HepG2 (cell line): ENCODE measurements at regions not wholly inside any gene's neighbourhood (a gene's known extent, or its start where the extent isn't known, plus 50 kb on each side); places are given as distances from the start of the nearest gene placed in this dataset.

Experiments
- ATAC-seq: fragments of 200-7000 bp; cut with Tn5 transposase; 3 replicates; pipeline ENCODE4 v1.9.1; 2020; ENCODE audit warnings: mild to moderate bottlenecking, moderate library complexity
- BruUV-seq: library from RNA; stranded (reverse); fragments of 400-500 nt; replicated peaks from 2 replicates; lab custom pipeline; 2021; lab: Mats Ljungman, UMichigan
- CTCF ChIA-PET: fragments of 300-600 bp; formaldehyde crosslinking; extraction: SDS; loops from one replicate; lab custom pipeline; 2021; ENCODE audit warnings: low total read pairs, inconsistent platforms, low intra/inter-chr PET ratio; lab: Yijun Ruan, JAX
- POLR2A ChIA-PET: fragments of 350-600 bp; sonication (Branson Sonifier 250); formaldehyde crosslinking; loops from one replicate; lab custom pipeline; 2020; ENCODE audit warnings: antibody characterized with exemption, inconsistent platforms; lab: Yijun Ruan, JAX
- DNase-seq: peaks from one replicate; pipeline ENCODE4 v3.0.0-alpha.2; 2015; ENCODE audit warnings: low spot score
- FAIRE-seq: peaks from 3 replicates; lab custom pipeline; 2011; peaks lifted over from hg19 to GRCh38; lab: Jason Lieb, UNC
- H2AFZ ChIP-seq: one replicate; pipeline ENCODE4 v1.6.1; 2011; ENCODE audit warnings: low read length, inconsistent platforms
- H3K27ac ChIP-seq: fragments of 300-600 bp; 3 replicates; pipeline ENCODE4 v1.8.0; 2011; ENCODE audit warnings: mixed run types, mild to moderate bottlenecking, mixed read lengths, low read length, inconsistent platforms; ENCODE audit not compliant: insufficient read depth; ENCODE audit errors: extremely low read length
- H3K27me3 ChIP-seq, 2 experiments: fragments of 200-600 bp in 1 of 2; 2 replicates in 1 of 2; 3 replicates in 1 of 2; pipeline versions ENCODE4 v1.6.0 to v1.8.0; 2011; ENCODE audit warnings: low read length in 2 of 2, mild to moderate bottlenecking in 2 of 2, moderate library complexity in 2 of 2, inconsistent platforms in 1 of 2; ENCODE audit not compliant: insufficient read depth in 2 of 2, control insufficient read depth in 1 of 2
- H3K36me3 ChIP-seq, 2 experiments: fragments of 200-600 bp in 1 of 2; replicated peaks in 1 of 2; 2 replicates in 1 of 2; 3 replicates in 1 of 2; pipeline versions ENCODE4 v1.5.1 to v1.8.0; 2011; ENCODE audit warnings: low read length in 2 of 2, inconsistent platforms in 1 of 2; ENCODE audit not compliant: insufficient read depth in 2 of 2, control insufficient read depth in 1 of 2
- H3K4me1 ChIP-seq: 2 replicates; pipeline ENCODE4 v1.5.1; 2012; ENCODE audit warnings: low read length, inconsistent platforms; ENCODE audit not compliant: insufficient read depth
- H3K4me2 ChIP-seq: 2 replicates; pipeline ENCODE4 v1.6.0; 2011; ENCODE audit warnings: low read depth, low read length, inconsistent platforms
- H3K4me3 ChIP-seq, 3 experiments: fragments of 200-600 bp in 1 of 3; sonication (generic), shearing (Covaris generic) in 1 of 3; replicated peaks in 1 of 3; 2 replicates each; pipeline ENCODE4 v1.5.1; 2011 to 2016; ENCODE audit warnings: low read length in 3 of 3, inconsistent platforms in 2 of 3, low read depth in 2 of 3, mild to moderate bottlenecking in 2 of 3, control low read depth in 1 of 3, mixed read lengths in 1 of 3; ENCODE audit not compliant: insufficient read depth in 1 of 3
- H3K79me2 ChIP-seq: one replicate; pipeline ENCODE4 v1.6.1; 2011; ENCODE audit warnings: low read length, inconsistent platforms; ENCODE audit not compliant: insufficient read depth
- H3K9ac ChIP-seq: 2 replicates; pipeline ENCODE4 v1.6.0; 2011; ENCODE audit warnings: mild to moderate bottlenecking, low read depth, low read length, inconsistent platforms; ENCODE audit not compliant: insufficient read depth
- H3K9me3 ChIP-seq: 2 replicates; pipeline ENCODE4 v1.5.1; 2012; ENCODE audit warnings: mild to moderate bottlenecking, low read length
- H4K20me1 ChIP-seq: 2 replicates; pipeline ENCODE4 v1.6.0; 2011; ENCODE audit warnings: inconsistent platforms, mild to moderate bottlenecking, low read length, moderate library complexity; ENCODE audit not compliant: insufficient read depth
- FOXC1 ChIP-seq: sonication (generic); formaldehyde crosslinking; IDR thresholded peaks from 2 replicates; pipeline ENCODE4 v1.8.0; 2022; ENCODE audit warnings: mild to moderate bottlenecking, missing genetic modification reagents, borderline replicate concordance
- KLF6 ChIP-seq: IDR thresholded peaks from 2 replicates; pipeline ENCODE4 v1.8.0; 2016; ENCODE audit warnings: missing biosample characterization, missing genetic modification reagents
- NAIF1 ChIP-seq: sonication (generic); formaldehyde crosslinking; IDR thresholded peaks from 2 replicates; pipeline ENCODE4 v1.5.0; 2020; ENCODE audit warnings: mild to moderate bottlenecking, missing genetic modification reagents, borderline replicate concordance
- ONECUT2 ChIP-seq: sonication (generic); formaldehyde crosslinking; IDR thresholded peaks from 2 replicates; pipeline ENCODE4 v1.4.0; 2020; ENCODE audit warnings: missing genetic modification reagents
- PCBP1 ChIP-seq: fragments of 200-400 bp; formaldehyde crosslinking; IDR thresholded peaks from 2 replicates; pipeline ENCODE4 v1.6.1; 2017; ENCODE audit warnings: mild to moderate bottlenecking, low read depth, low read length, borderline replicate concordance
- POGZ ChIP-seq: sonication (generic); formaldehyde crosslinking; IDR thresholded peaks from 2 replicates; pipeline ENCODE4 v1.4.0; 2020; ENCODE audit warnings: mild to moderate bottlenecking, missing genetic modification reagents
- ZFX ChIP-seq: sonication (generic); formaldehyde crosslinking; IDR thresholded peaks from 2 replicates; pipeline ENCODE4 v1.4.0; 2020; ENCODE audit warnings: mild to moderate bottlenecking, low read depth, missing genetic modification reagents, moderate library complexity
- ZKSCAN5 ChIP-seq: sonication (generic); formaldehyde crosslinking; IDR thresholded peaks from 2 replicates; pipeline ENCODE4 v1.5.1; 2020; ENCODE audit warnings: mild to moderate bottlenecking, missing genetic modification reagents
- ZMYM4 ChIP-seq: sonication (generic); formaldehyde crosslinking; IDR thresholded peaks from 2 replicates; pipeline ENCODE4 v1.8.1; 2023; ENCODE audit warnings: mild to moderate bottlenecking, missing genetic modification reagents
- ZNF335 ChIP-seq: sonication (generic); formaldehyde crosslinking; IDR thresholded peaks from 2 replicates; pipeline ENCODE4 v1.4.0; 2020; ENCODE audit warnings: missing genetic modification reagents
- ZNF34 ChIP-seq: sonication (generic); formaldehyde crosslinking; IDR thresholded peaks from 2 replicates; pipeline ENCODE4 v1.4.0; 2020; ENCODE audit warnings: mild to moderate bottlenecking, missing genetic modification reagents, borderline replicate concordance
- ZNF350 ChIP-seq: sonication (generic); formaldehyde crosslinking; IDR thresholded peaks from 2 replicates; pipeline ENCODE4 v1.4.0; 2020; ENCODE audit warnings: mild to moderate bottlenecking, low read depth, missing genetic modification reagents, borderline replicate concordance
- ZNF530 ChIP-seq: sonication (generic); formaldehyde crosslinking; IDR thresholded peaks from 2 replicates; pipeline ENCODE4 v1.5.0; 2020; ENCODE audit warnings: low read depth, mild to moderate bottlenecking, missing genetic modification reagents
- ZNF546 ChIP-seq: sonication (generic); formaldehyde crosslinking; conservative IDR thresholded peaks from 2 replicates; pipeline ENCODE4 v1.8.1; 2023; ENCODE audit warnings: mild to moderate bottlenecking, missing genetic modification reagents
- ZNF580 ChIP-seq: IDR thresholded peaks from 2 replicates; pipeline ENCODE4 v1.6.1; 2016; ENCODE audit warnings: low read depth, borderline replicate concordance
- ZNF609 ChIP-seq: sonication (generic); formaldehyde crosslinking; IDR thresholded peaks from 2 replicates; pipeline ENCODE4 v1.4.0; 2020; ENCODE audit warnings: mild to moderate bottlenecking, missing genetic modification reagents, borderline replicate concordance
- ZNF629 ChIP-seq: sonication (generic); formaldehyde crosslinking; conservative IDR thresholded peaks from 2 replicates; pipeline ENCODE4 v1.5.0; 2020; ENCODE audit warnings: missing genetic modification reagents
- ZNF776 ChIP-seq: sonication (generic); formaldehyde crosslinking; IDR thresholded peaks from 2 replicates; pipeline ENCODE4 v1.4.0; 2020; ENCODE audit warnings: mild to moderate bottlenecking, missing genetic modification reagents
- ZXDC ChIP-seq: sonication (generic); formaldehyde crosslinking; IDR thresholded peaks from 2 replicates; pipeline ENCODE4 v1.5.0; 2020; ENCODE audit warnings: mild to moderate bottlenecking, missing genetic modification reagents
- in situ Hi-C: cut with HindIII; loops from 2 replicates; pipeline ENCODE4 v1.10.0; 2017; ENCODE audit warnings: low pct_unique_long_range_greater_than_20kb; ENCODE audit not compliant: extremely low pct_ligation_motif_present
- intact Hi-C: fragments of 100-400 bp; cut with micrococcal nuclease; formaldehyde crosslinking; loops from one replicate; pipeline ENCODE4 v1.10.0; 2022; ENCODE audit not compliant: unreplicated experiment

- TF ChIP-seq ZNF546 (no peak), ZNF629 (CRISPR knock-in tag) (peak; percentile 57), ZNF580 (CRISPR knock-in tag) (no peak), ONECUT2 (CRISPR knock-in tag) (no peak), ZNF776 (CRISPR knock-in tag) (no peak), ZNF34 (no peak), KLF6 (CRISPR knock-in tag) (no peak), ZXDC (CRISPR knock-in tag) (no peak), FOXC1 (CRISPR knock-in tag) (no peak; the same call in 1 of the 2 replicates), PCBP1 (no peak)
Observed at GRCh38 chr10:121063744-121064143, 212.6 kb downstream of the WDR11 start (continued).

GRCh38 chr10:121064491-121064890 is 213.3 kb downstream of the WDR11 start:
- Histone ChIP-seq H4K20me1 (no peaks in the 10 kb centered on the region), H3K79me2 (no peaks in the 10 kb centered on the region), H3K27me3 (no peaks in the 10 kb centered on the region), H2AFZ (no peak overlapping the region), H3K4me3 (no peak overlapping the region), H3K4me1 (peaks cover 35% of the 10 kb centered on the region), H3K9ac (no peak overlapping the region), H3K27ac (no peak overlapping the region), H3K36me3 (no peaks in the 10 kb centered on the region), H3K4me2 (no peak overlapping the region), H3K9me3 (no peaks in the 10 kb centered on the region)
- in situ Hi-C loops (no loop called here), intact Hi-C loops (loop anchor here (1.0 to 5.0 kb wide), 2 partner anchors 21 to 533 kb away; partner anchors contain the start of gene FGFR2)
- no TSS peak for BruUV-seq
- CTCF ChIA-PET = no interaction called here
- POLR2A ChIA-PET = interaction anchor here (1.2 kb wide), 1 partner anchor 21 kb away, joined by 12 read pairs; no protein-coding TSS in a partner anchor
- no peak for FAIRE-seq
- DNase-seq = no peak
- no peak for ATAC-seq
- no peak for TF ChIP-seq ZMYM4 (CRISPR knock-in tag)
- no peak for TF ChIP-seq ZNF350 (CRISPR knock-in tag)
- no peak for TF ChIP-seq POGZ (CRISPR knock-in tag)
- TF ChIP-seq ZNF609 (CRISPR knock-in tag) = no peak
- TF ChIP-seq ZFX (CRISPR knock-in tag) = no peak
- TF ChIP-seq ZNF530 (CRISPR knock-in tag) = no peak
- TF ChIP-seq NAIF1 (CRISPR knock-in tag) = no peak
- TF ChIP-seq ZKSCAN5 (CRISPR knock-in tag) = no peak
- no peak for TF ChIP-seq ZNF335 (CRISPR knock-in tag)
